ENCODE measurements at regions not wholly inside any gene's neighbourhood (a gene's known extent, or its start where the extent isn't known, plus 50 kb on each side); places are given as distances from the start of the nearest gene placed in this dataset.

DNA sequence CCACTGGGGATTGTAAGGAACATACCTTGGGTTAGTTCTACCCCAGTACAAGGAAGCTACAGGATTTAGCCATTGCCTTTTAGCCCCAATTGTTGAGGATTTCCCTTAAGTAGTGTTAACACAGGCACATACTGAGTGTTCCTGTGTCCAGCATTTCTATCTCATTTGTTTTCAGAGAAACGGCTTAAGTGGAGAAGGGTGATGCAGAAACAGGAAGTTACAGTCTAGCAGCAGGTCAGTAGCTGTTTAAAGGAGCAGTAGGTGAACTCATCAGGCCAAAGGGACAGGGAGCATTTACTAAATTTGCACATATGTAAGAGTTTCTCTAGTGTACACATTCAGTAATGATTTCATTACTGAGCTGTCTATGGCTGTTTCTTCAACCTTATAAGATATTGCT, 644.2 kb upstream of the GJE1 start:
- Histone ChIP-seq H3K9me3 (ENCODE audit: severe bottlenecking) (no peaks in the 10 kb centered on the region), H3K27ac (ENCODE audit: poor library complexity, severe bottlenecking) (no peak overlapping the region), H3K27me3 (ENCODE audit: insufficient read depth, poor library complexity, severe bottlenecking) (no peaks in the 10 kb centered on the region), H3K4me3 (ENCODE audit: severe bottlenecking) (no peak overlapping the region), H3K36me3 (ENCODE audit: low read depth) (no peaks in the 10 kb centered on the region), H3K4me1 (ENCODE audit: insufficient read depth, poor library complexity, severe bottlenecking) (peaks cover 24% of the 10 kb centered on the region)
- no peak for DNase-seq (ENCODE audit: low spot score)
- peak; percentile 35; the same call in 1 of the 3 replicates for ATAC-seq (ENCODE audit: low read depth)
- TF ChIP-seq, protein P1, sequence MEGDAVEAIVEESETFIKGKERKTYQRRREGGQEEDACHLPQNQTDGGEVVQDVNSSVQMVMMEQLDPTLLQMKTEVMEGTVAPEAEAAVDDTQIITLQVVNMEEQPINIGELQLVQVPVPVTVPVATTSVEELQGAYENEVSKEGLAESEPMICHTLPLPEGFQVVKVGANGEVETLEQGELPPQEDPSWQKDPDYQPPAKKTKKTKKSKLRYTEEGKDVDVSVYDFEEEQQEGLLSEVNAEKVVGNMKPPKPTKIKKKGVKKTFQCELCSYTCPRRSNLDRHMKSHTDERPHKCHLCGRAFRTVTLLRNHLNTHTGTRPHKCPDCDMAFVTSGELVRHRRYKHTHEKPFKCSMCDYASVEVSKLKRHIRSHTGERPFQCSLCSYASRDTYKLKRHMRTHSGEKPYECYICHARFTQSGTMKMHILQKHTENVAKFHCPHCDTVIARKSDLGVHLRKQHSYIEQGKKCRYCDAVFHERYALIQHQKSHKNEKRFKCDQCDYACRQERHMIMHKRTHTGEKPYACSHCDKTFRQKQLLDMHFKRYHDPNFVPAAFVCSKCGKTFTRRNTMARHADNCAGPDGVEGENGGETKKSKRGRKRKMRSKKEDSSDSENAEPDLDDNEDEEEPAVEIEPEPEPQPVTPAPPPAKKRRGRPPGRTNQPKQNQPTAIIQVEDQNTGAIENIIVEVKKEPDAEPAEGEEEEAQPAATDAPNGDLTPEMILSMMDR (IDR thresholded peaks at IDR 0.05; ENCODE audit: poor library complexity, severe bottlenecking), result no peak

- Histone ChIP-seq H3K27me3 (ENCODE audit: insufficient read depth, poor library complexity, severe bottlenecking) (no peaks in the 10 kb centered on the region), H3K36me3 (ENCODE audit: low read depth) (no peaks in the 10 kb centered on the region), H3K4me3 (ENCODE audit: severe bottlenecking) (no peak overlapping the region), H3K9me3 (ENCODE audit: severe bottlenecking) (no peaks in the 10 kb centered on the region), H3K27ac (ENCODE audit: poor library complexity, severe bottlenecking) (no peak overlapping the region), H3K4me1 (ENCODE audit: insufficient read depth, poor library complexity, severe bottlenecking) (peaks cover 30% of the 10 kb centered on the region)
- DNase-seq (ENCODE audit: low spot score), result no peak
- TF ChIP-seq, protein P1 (IDR thresholded peaks at IDR 0.05; ENCODE audit: poor library complexity, severe bottlenecking), result no peak
- no peak for ATAC-seq (ENCODE audit: low read depth)
Measured at GRCh38 chr6:141486942-141487341, 645.8 kb upstream of the GJE1 start.

GRCh38 chr6:141484711-141485110, 648.0 kb upstream of the GJE1 start:
- peak overlapping the region; percentile 46 for H3K27ac ChIP-seq (ENCODE audit: poor library complexity, severe bottlenecking)

DNA sequence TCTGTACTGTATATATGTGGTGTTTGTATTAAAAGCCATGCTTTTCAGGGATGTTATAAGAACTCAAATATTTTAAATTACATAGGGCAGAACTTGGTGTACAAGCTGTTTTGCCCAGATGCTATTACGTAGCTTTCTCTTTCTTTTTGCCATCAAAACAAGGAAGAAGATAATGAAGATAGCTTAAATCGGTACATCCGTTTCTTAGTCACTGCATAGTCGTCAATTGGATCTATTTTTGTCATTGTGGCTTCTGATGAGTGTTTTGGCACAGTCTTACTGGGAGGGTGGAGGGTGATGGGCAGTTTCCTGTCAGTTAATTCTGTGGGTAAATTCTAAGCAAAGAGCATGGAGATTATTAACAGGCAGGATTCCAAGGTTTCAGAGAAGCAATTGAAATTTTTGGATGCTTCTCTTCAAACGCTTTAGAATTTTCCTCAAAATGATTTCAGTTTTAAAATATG, 649.1 kb upstream of the GJE1 start:
- Histone ChIP-seq H3K27me3 (ENCODE audit: insufficient read depth, poor library complexity, severe bottlenecking) (no peaks in the 10 kb centered on the region), H3K4me3 (ENCODE audit: severe bottlenecking) (no peak overlapping the region), H3K4me1 (ENCODE audit: insufficient read depth, poor library complexity, severe bottlenecking) (peaks cover 28% of the 10 kb centered on the region), H3K36me3 (ENCODE audit: low read depth) (no peaks in the 10 kb centered on the region), H3K9me3 (ENCODE audit: severe bottlenecking) (no peaks in the 10 kb centered on the region), H3K27ac (ENCODE audit: poor library complexity, severe bottlenecking) (peak overlapping the region; percentile 46)
- DNase-seq (ENCODE audit: low spot score), result no peak
- peak; percentile 85 for ATAC-seq (ENCODE audit: low read depth)
- TF ChIP-seq, protein P1 (IDR thresholded peaks at IDR 0.05; ENCODE audit: poor library complexity, severe bottlenecking), result no peak

More at GRCh38 chr6:141484711-141485110, 648.0 kb upstream of the GJE1 start:
- Histone ChIP-seq H3K27me3 (ENCODE audit: insufficient read depth, poor library complexity, severe bottlenecking) (no peaks in the 10 kb centered on the region), H3K4me1 (ENCODE audit: insufficient read depth, poor library complexity, severe bottlenecking) (peaks cover 30% of the 10 kb centered on the region), H3K4me3 (ENCODE audit: severe bottlenecking) (no peak overlapping the region), H3K36me3 (ENCODE audit: low read depth) (no peaks in the 10 kb centered on the region), H3K9me3 (ENCODE audit: severe bottlenecking) (no peaks in the 10 kb centered on the region)
- ATAC-seq (ENCODE audit: low read depth), result no peak
- TF ChIP-seq, protein P1 (IDR thresholded peaks at IDR 0.05; ENCODE audit: poor library complexity, severe bottlenecking), result no peak
- no peak for DNase-seq (ENCODE audit: low spot score)

GRCh38 chr6:141482796-141483597, 649.7 kb upstream of the GJE1 start:
- no peak for DNase-seq (ENCODE audit: low spot score)
- ATAC-seq (ENCODE audit: low read depth), result no peak
- Histone ChIP-seq H3K27ac (ENCODE audit: poor library complexity, severe bottlenecking) (peak overlapping the region; percentile 46), H3K27me3 (ENCODE audit: insufficient read depth, poor library complexity, severe bottlenecking) (no peaks in the 10 kb centered on the region), H3K4me3 (ENCODE audit: severe bottlenecking) (no peak overlapping the region), H3K36me3 (ENCODE audit: low read depth) (no peaks in the 10 kb centered on the region), H3K4me1 (ENCODE audit: insufficient read depth, poor library complexity, severe bottlenecking) (peaks cover 24% of the 10 kb centered on the region), H3K9me3 (ENCODE audit: severe bottlenecking) (no peaks in the 10 kb centered on the region)
- TF ChIP-seq, protein P1 (IDR thresholded peaks at IDR 0.05; ENCODE audit: poor library complexity, severe bottlenecking), result no peak

Measured in RWPE2 (cell line).